Cardiac muscle cell (in vitro differentiated cells and primary cell): ENCODE measurements at regions not wholly inside any gene's neighbourhood (a gene's known extent, or its start where the extent isn't known, plus 50 kb on each side); places are given as distances from the start of the nearest gene placed in this dataset.

Experiments
- DNase-seq, 2 donors: peaks; one replicate each; pipeline versions ENCODE4 v3.0.0 to v3.0.0-alpha.2; 2010 to 2017; ENCODE audit warnings: low read depth in 1 of 2, low spot score in 1 of 2
- H3K27ac ChIP-seq: fragments of 200-600 bp; sonication (generic); 2 replicates; pipeline ENCODE4 v1.5.1; 2016
- H3K27me3 ChIP-seq: fragments of 200-600 bp; sonication (generic); 2 replicates; pipeline ENCODE4 v1.6.0; 2016; ENCODE audit warnings: control low read depth
- H3K36me3 ChIP-seq: fragments of 200-600 bp; sonication (generic); 2 replicates; pipeline ENCODE4 v1.5.1; 2016; ENCODE audit warnings: control low read depth
- H3K4me1 ChIP-seq: fragments of 200-600 bp; sonication (generic); 2 replicates; pipeline ENCODE4 v1.8.1; 2017; ENCODE audit warnings: low read depth, mild to moderate bottlenecking, mixed run types
- H3K4me3 ChIP-seq: fragments of 200-600 bp; sonication (generic); 2 replicates; pipeline ENCODE4 v1.5.1; 2016; ENCODE audit warnings: mild to moderate bottlenecking
- H3K9me3 ChIP-seq: fragments of 200-600 bp; sonication (generic); 2 replicates; pipeline ENCODE4 v1.5.1; 2017; ENCODE audit warnings: low read depth, mild to moderate bottlenecking, control low read depth
- CTCF ChIP-seq: IDR thresholded peaks from 2 replicates; pipeline ENCODE4 v1.5.1; 2012; ENCODE audit warnings: low read depth, mild to moderate bottlenecking, low read length

GRCh38 chr4:158008551-158009218 lies 164.1 kb downstream of the GASK1B start:
- H3K4me1 ChIP-seq, result peaks cover 7% of the 10 kb centered on the region
- no peaks in the 10 kb centered on the region for H3K27me3 ChIP-seq
- no peak overlapping the region for H3K27ac ChIP-seq
- no peak overlapping the region for H3K4me3 ChIP-seq
- no peak for TF ChIP-seq CTCF
- no peaks in the 10 kb centered on the region for H3K36me3 ChIP-seq
- peak in 1 of 2 donors; percentile 84 for DNase-seq
- no peaks in the 10 kb centered on the region for H3K9me3 ChIP-seq

GRCh38 chr4:158007566-158007965 lies 165.3 kb downstream of the GASK1B start:
- DNase-seq, result no peak
- Histone ChIP-seq H3K36me3 (no peaks in the 10 kb centered on the region), H3K27me3 (no peaks in the 10 kb centered on the region), H3K27ac (no peak overlapping the region), H3K4me3 (no peak overlapping the region), H3K4me1 (peaks cover 7% of the 10 kb centered on the region), H3K9me3 (no peaks in the 10 kb centered on the region)
- no peak for TF ChIP-seq CTCF

- DNase-seq, result peak in 1 of 2 donors; percentile 81
- TF ChIP-seq CTCF, result no peak
- Histone ChIP-seq H3K27me3 (no peaks in the 10 kb centered on the region), H3K4me1 (peaks cover 7% of the 10 kb centered on the region), H3K36me3 (no peaks in the 10 kb centered on the region), H3K27ac (no peak overlapping the region), H3K4me3 (no peak overlapping the region), H3K9me3 (no peaks in the 10 kb centered on the region)
These were observed 165.8 kb downstream of the GASK1B start for GRCh38 chr4:158006990-158007389.

- Histone ChIP-seq H3K9me3 (no peaks in the 10 kb centered on the region), H3K36me3 (no peaks in the 10 kb centered on the region), H3K4me3 (no peak overlapping the region), H3K27me3 (no peaks in the 10 kb centered on the region), H3K27ac (no peak overlapping the region), H3K4me1 (peaks cover 7% of the 10 kb centered on the region)
- TF ChIP-seq CTCF, result no peak
- no peak for DNase-seq
These were observed 167.8 kb downstream of the GASK1B start for GRCh38 chr4:158005021-158005420.

GRCh38 chr4:158004101-158004500 lies 168.7 kb downstream of the GASK1B start:
- no peak for DNase-seq
- no peaks in the 10 kb centered on the region for H3K36me3 ChIP-seq
- H3K27me3 ChIP-seq, result no peaks in the 10 kb centered on the region
- H3K4me3 ChIP-seq, result no peak overlapping the region
- no peak overlapping the region for H3K27ac ChIP-seq
- no peak for TF ChIP-seq CTCF
- H3K4me1 ChIP-seq, result peaks cover 7% of the 10 kb centered on the region
- no peaks in the 10 kb centered on the region for H3K9me3 ChIP-seq

- Histone ChIP-seq H3K4me1 (peaks cover 7% of the 10 kb centered on the region), H3K27ac (no peak overlapping the region), H3K36me3 (no peaks in the 10 kb centered on the region), H3K27me3 (no peaks in the 10 kb centered on the region), H3K9me3 (no peaks in the 10 kb centered on the region), H3K4me3 (no peak overlapping the region)
- TF ChIP-seq CTCF, result no peak
- DNase-seq, result peak in 1 of 2 donors; percentile 61
These were observed 169.6 kb downstream of the GASK1B start for GRCh38 chr4:158003212-158003611.
